IMR-90 (cell line): ENCODE measurements at regions not wholly inside any gene's neighbourhood (a gene's known extent, or its start where the extent isn't known, plus 50 kb on each side); places are given as distances from the start of the nearest gene placed in this dataset.

Experiments
- ATAC-seq: fragments of 200-7000 bp; cut with Tn5 transposase; 2 replicates; pipeline ENCODE4 v1.9.1; 2020; ENCODE audit warnings: low read depth, mild to moderate bottlenecking, moderate library complexity
- BruUV-seq: library from RNA; stranded (reverse); fragments of 400-500 nt; replicated peaks from 2 replicates; lab custom pipeline; 2021; lab: Mats Ljungman, UMichigan
- CTCF ChIA-PET: fragments of 300-600 bp; formaldehyde crosslinking; extraction: SDS; loops from one replicate; lab custom pipeline; 2021; ENCODE audit warnings: antibody characterized with exemption; lab: Yijun Ruan, JAX
- POLR2A ChIA-PET: fragments of 300-600 bp; sonication (Branson Sonifier 250); formaldehyde crosslinking; loops from one replicate; lab custom pipeline; 2022; ENCODE audit warnings: antibody characterized with exemption; ENCODE audit not compliant: unreplicated experiment; lab: Charles Lee
- DNase-seq: peaks from one replicate; pipeline ENCODE4 v3.0.0; 2013
- H2AFZ ChIP-seq: replicated peaks from 2 replicates; pipeline ENCODE3; 2013; ENCODE audit warnings: low read length, mild to moderate bottlenecking; ENCODE audit not compliant: poor library complexity
- H2AK5ac ChIP-seq: 2 replicates; pipeline ENCODE4 v1.6.1; 2013; ENCODE audit warnings: low read depth, low read length, inconsistent platforms
- H2AK9ac ChIP-seq: replicated peaks from 2 replicates; pipeline ENCODE3; 2013; ENCODE audit warnings: mild to moderate bottlenecking, low read depth, low read length, moderate library complexity; ENCODE audit not compliant: poor library complexity
- H2BK120ac ChIP-seq: 2 replicates; pipeline ENCODE4 v1.6.1; 2013; ENCODE audit warnings: low read depth, low read length, inconsistent platforms
- H2BK15ac ChIP-seq: 3 replicates; pipeline ENCODE4 v1.6.1; 2013; ENCODE audit warnings: low read depth, low read length, inconsistent platforms
- H2BK20ac ChIP-seq: 2 replicates; pipeline ENCODE4 v1.6.1; 2013; ENCODE audit warnings: low read depth, mild to moderate bottlenecking, inconsistent platforms, low read length, moderate library complexity
- H2BK5ac ChIP-seq: 2 replicates; pipeline ENCODE4 v1.6.1; 2013; ENCODE audit warnings: mild to moderate bottlenecking, low read depth, low read length, inconsistent platforms; ENCODE audit not compliant: poor library complexity, severe bottlenecking
- H3K14ac ChIP-seq: replicated peaks from 2 replicates; pipeline ENCODE4 v1.6.1; 2013; ENCODE audit warnings: low read depth, low read length, inconsistent platforms
- H3K18ac ChIP-seq: 2 replicates; pipeline ENCODE4 v1.6.1; 2013; ENCODE audit warnings: low read depth, low read length, control low read depth
- H3K23ac ChIP-seq: 2 replicates; pipeline ENCODE4 v1.6.1; 2013; ENCODE audit warnings: low read depth, low read length, inconsistent platforms
- H3K27ac ChIP-seq: 2 replicates; pipeline ENCODE4 v1.5.1; 2013; ENCODE audit warnings: mild to moderate bottlenecking, control low read depth, low read length; ENCODE audit not compliant: insufficient read depth
- H3K27me3 ChIP-seq: 2 replicates; pipeline ENCODE4 v1.6.1; 2013; ENCODE audit warnings: low read length; ENCODE audit not compliant: control insufficient read depth, insufficient read depth
- H3K36me3 ChIP-seq: 2 replicates; pipeline ENCODE4 v1.6.1; 2013; ENCODE audit warnings: low read length, mixed read lengths; ENCODE audit not compliant: control insufficient read depth, insufficient read depth
- H3K4ac ChIP-seq: 2 replicates; pipeline ENCODE4 v1.6.1; 2013; ENCODE audit warnings: low read depth, low read length, inconsistent platforms
- H3K4me1 ChIP-seq: 2 replicates; pipeline ENCODE4 v1.6.1; 2013; ENCODE audit warnings: low read length, mixed read lengths; ENCODE audit not compliant: control insufficient read depth, insufficient read depth
- H3K4me2 ChIP-seq: 2 replicates; pipeline ENCODE4 v1.6.1; 2013; ENCODE audit warnings: low read depth, mild to moderate bottlenecking, control low read depth, low read length, moderate library complexity
- H3K4me3 ChIP-seq: 2 replicates; pipeline ENCODE4 v1.5.1; 2013; ENCODE audit warnings: low read depth, mild to moderate bottlenecking, control low read depth, low read length, moderate library complexity; ENCODE audit not compliant: insufficient read depth
- H3K56ac ChIP-seq: 2 replicates; pipeline ENCODE4 v1.6.1; 2013; ENCODE audit warnings: low read length, inconsistent platforms; ENCODE audit not compliant: insufficient read depth; ENCODE audit errors: extremely low read depth
- H3K79me1 ChIP-seq, 2 experiments: 2 replicates each; pipeline ENCODE4 v1.6.1; 2013; ENCODE audit warnings: low read length in 2 of 2, inconsistent platforms in 1 of 2, low read depth in 1 of 2
- H3K9ac ChIP-seq: 2 replicates; pipeline ENCODE4 v1.6.1; 2013; ENCODE audit warnings: low read depth, low read length, control low read depth
- H3K9me1 ChIP-seq: 2 replicates; pipeline ENCODE4 v1.6.1; 2013; ENCODE audit warnings: low read length, inconsistent platforms; ENCODE audit not compliant: insufficient read depth
- H3K9me3 ChIP-seq: 2 replicates; pipeline ENCODE4 v1.6.1; 2013; ENCODE audit warnings: low read length; ENCODE audit not compliant: control insufficient read depth, insufficient read depth
- H4K20me1 ChIP-seq: 2 replicates; pipeline ENCODE4 v1.6.1; 2013; ENCODE audit warnings: low read length, inconsistent platforms; ENCODE audit not compliant: insufficient read depth
- H4K5ac ChIP-seq: 2 replicates; pipeline ENCODE4 v1.6.1; 2013; ENCODE audit warnings: mild to moderate bottlenecking, low read depth, low read length, control low read depth
- H4K8ac ChIP-seq, 2 experiments: 2 replicates each; pipeline ENCODE4 v1.6.1; 2013; ENCODE audit warnings: low read depth in 2 of 2, low read length in 2 of 2, control low read depth in 1 of 2, inconsistent platforms in 1 of 2
- H4K91ac ChIP-seq: 2 replicates; pipeline ENCODE4 v1.6.1; 2013; ENCODE audit warnings: low read depth, low read length, inconsistent platforms; ENCODE audit not compliant: insufficient read depth
- CEBPB ChIP-seq: IDR thresholded peaks from 2 replicates; pipeline ENCODE4 v1.6.1; 2012; ENCODE audit warnings: low read depth, low read length, improper control_type of control experiment
- CHD1 ChIP-seq: IDR thresholded peaks from 2 replicates; pipeline ENCODE4 v1.6.1; 2012; ENCODE audit warnings: low read depth, low read length, improper control_type of control experiment
- CTCF ChIP-seq: conservative IDR thresholded peaks from 2 replicates; pipeline ENCODE4 v1.5.1; 2012; ENCODE audit warnings: mild to moderate bottlenecking, low read depth, low read length, improper control_type of control experiment
- ELK1 ChIP-seq: fragments of 150-350 bp; IDR thresholded peaks from 2 replicates; pipeline ENCODE4 v1.6.1; 2016; ENCODE audit warnings: low read depth, mild to moderate bottlenecking, low read length, moderate library complexity, borderline replicate concordance
- FOS ChIP-seq: fragments of 150-350 bp; IDR thresholded peaks from 2 replicates; pipeline ENCODE4 v1.6.1; 2016; ENCODE audit warnings: low read depth, low read length
- MAFK ChIP-seq: IDR thresholded peaks from 2 replicates; pipeline ENCODE4 v1.6.1; 2012; ENCODE audit warnings: low read depth, low read length, improper control_type of control experiment
- RAD21 ChIP-seq: IDR thresholded peaks from 2 replicates; pipeline ENCODE4 v1.6.1; 2012; ENCODE audit warnings: low read length, improper control_type of control experiment
- SMC3 ChIP-seq: fragments of 150-350 bp; IDR thresholded peaks from 2 replicates; pipeline ENCODE4 v1.6.1; 2016; ENCODE audit warnings: low read depth, mild to moderate bottlenecking, antibody characterized with exemption, low read length, moderate library complexity
- USF2 ChIP-seq: fragments of 150-350 bp; IDR thresholded peaks from 2 replicates; pipeline ENCODE4 v1.6.1; 2017; ENCODE audit warnings: mild to moderate bottlenecking, antibody characterized with exemption, low read length, low read depth
- WGBS, 2 experiments: methylation state at CpG; one replicate each; pipeline versions ENCODE4 v1.1.5 to v1.1.7; 2013; ENCODE audit warnings: missing lambda C conversion rate in 2 of 2; ENCODE audit not compliant: insufficient read length in 1 of 2; ENCODE audit errors: extremely low coverage in 2 of 2; 5-methylcytosine and 5-hydroxymethylcytosine counted together
- dilution Hi-C: fragments of 300-500 bp; cut with HindIII; formaldehyde crosslinking; loops from one replicate; pipeline ENCODE4 v1.14.3; 2018; ENCODE audit warnings: low sequenced_read_pairs; ENCODE audit not compliant: unreplicated experiment
- in situ Hi-C: fragments of 300-500 bp; cut with MboI; formaldehyde crosslinking; loops from 3 replicates; pipeline ENCODE4 v1.14.3; 2019; ENCODE audit warnings: low sequenced_read_pairs, inconsistent platforms, mixed read lengths
- intact Hi-C: fragments of 100-400 bp; cut with micrococcal nuclease; formaldehyde crosslinking; loops from 2 replicates; pipeline ENCODE4 v1.10.0; 2022

DNA sequence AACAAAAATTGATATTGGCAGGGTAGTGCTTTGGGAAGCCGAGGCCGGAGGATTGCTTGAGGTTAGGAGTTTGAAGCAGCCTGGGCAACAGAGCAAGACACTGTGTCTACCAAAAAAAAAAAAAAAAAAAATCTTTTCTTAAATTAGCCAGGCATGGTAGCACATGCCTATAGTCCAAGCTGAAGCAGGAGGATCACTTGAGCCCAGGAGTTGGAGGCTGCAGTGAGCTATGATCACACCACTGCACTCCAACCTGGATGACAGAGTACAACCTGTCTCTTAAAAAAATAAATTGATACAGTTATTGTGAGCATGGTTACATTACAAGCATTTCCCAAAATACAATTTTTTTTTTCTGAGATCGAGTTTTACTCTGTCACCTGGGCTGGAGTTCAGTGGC, 59.4 kb upstream of the SVIL start:
- ATAC-seq, result no peak
- Histone ChIP-seq H3K36me3 (no peaks in the 10 kb centered on the region; the same call in 1 of the 2 replicates), H2AK5ac (no peak overlapping the region), H2BK15ac (no peak overlapping the region), H3K9me1 (peaks cover 9% of the 10 kb centered on the region; the same call in 1 of the 2 replicates), H2AFZ (no peak overlapping the region), H3K79me1 (peaks cover 20 to 45% of the 10 kb centered on the region in 2 experiments), H2BK5ac (no peak overlapping the region), H3K4me2 (no peak overlapping the region), H3K4me1 (peaks cover 8% of the 10 kb centered on the region), H4K91ac (no peak overlapping the region), H3K56ac (no peak overlapping the region), H2BK120ac (no peak overlapping the region), H3K23ac (no peak overlapping the region), H2AK9ac (no peak overlapping the region), H4K20me1 (peaks cover 39% of the 10 kb centered on the region), H4K8ac (no peak overlapping the region), H2BK20ac (no peak overlapping the region), H3K27me3 (no peaks in the 10 kb centered on the region), H3K27ac (no peak overlapping the region), H4K5ac (no peak overlapping the region), H3K9me3 (no peaks in the 10 kb centered on the region), H3K14ac (no peak overlapping the region), H3K4ac (no peak overlapping the region), H3K18ac (no peak overlapping the region), H3K9ac (no peak overlapping the region), H3K4me3 (no peak overlapping the region)
- intact Hi-C loops (no loop called here), in situ Hi-C loops (no loop called here), dilution Hi-C loops (no loop called here)
- POLR2A ChIA-PET, result no interaction called here
- no TSS peak for BruUV-seq
- TF ChIP-seq SMC3 (no peak), MAFK (no peak), RAD21 (no peak), FOS (no peak), CEBPB (no peak), ELK1 (no peak), CHD1 (no peak), USF2 (no peak), CTCF (no peak)
- CTCF ChIA-PET, result no interaction called here
- no peak for DNase-seq
- WGBS, 2 experiments, result no CpG with 5 or more reads among the region's 3 CpGs
